ENCODE measurements at regions not wholly inside any gene's neighbourhood (a gene's known extent, or its start where the extent isn't known, plus 50 kb on each side); places are given as distances from the start of the nearest gene placed in this dataset.

DNA sequence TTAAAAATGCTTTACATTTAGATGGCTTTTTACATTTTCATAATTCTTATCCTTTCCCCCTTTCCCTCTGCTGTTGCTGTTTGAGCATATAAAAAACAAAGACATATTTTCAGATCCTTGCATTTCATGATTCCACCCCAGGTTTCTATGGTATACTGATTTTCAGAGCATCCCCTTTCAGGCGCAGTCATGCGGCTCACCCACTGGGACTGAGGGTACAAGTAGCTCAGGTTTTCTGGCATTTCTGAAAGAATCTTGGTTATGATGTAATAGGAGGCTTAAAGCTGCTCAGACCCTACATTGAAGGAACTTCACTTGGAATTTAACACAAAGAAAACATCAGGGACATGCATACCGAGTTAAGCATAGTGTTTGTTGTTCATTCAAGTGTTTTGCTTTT lies 310.8 kb downstream of the ETAA1 start:
- DNase-seq (ENCODE audit: low read depth, low spot score) (no peak), FAIRE-seq (no peak)
- no peak overlapping the region for H2AFZ ChIP-seq (ENCODE audit: low read depth, low read length)
- no peak overlapping the region for H3K4me2 ChIP-seq (ENCODE audit: insufficient read depth, low read length)
- no peaks in the 10 kb centered on the region for H3K9me3 ChIP-seq (replicated peaks; ENCODE audit: control insufficient read depth, insufficient read depth, low read length)
- H3K9ac ChIP-seq (replicated peaks; ENCODE audit: extremely low read depth, insufficient read depth, low read length), result no peak overlapping the region
- no peak overlapping the region for H3K4me3 ChIP-seq (replicated peaks in 1 of 3; ENCODE audit: insufficient read depth in 1 of 3, low read depth in 1 of 3, low read length in 3 of 3)
- BruUV-seq (replicated peaks), result no TSS peak
- H4K20me1 ChIP-seq (replicated peaks; ENCODE audit: control insufficient read depth, extremely low read depth, insufficient read depth, low read length), result no peaks in the 10 kb centered on the region
- no peak overlapping the region for H3K27ac ChIP-seq (ENCODE audit: insufficient read depth, low read depth, low read length)
- dilution Hi-C loops (cut with MboI; ENCODE audit: extremely low pct_ligation_motif_present, low sequenced_read_pairs) (no loop called here), intact Hi-C loops (cut with micrococcal nuclease) (no loop called here)
- H3K27me3 ChIP-seq (ENCODE audit: control insufficient read depth in 2 of 2, insufficient read depth in 2 of 2, low read length in 2 of 2), result no peaks in the 10 kb centered on the region
- H3K9me1 ChIP-seq (replicated peaks; ENCODE audit: control insufficient read depth, extremely low read depth, insufficient read depth, low read length), result no peaks in the 10 kb centered on the region
- no peaks in the 10 kb centered on the region for H3K4me1 ChIP-seq (ENCODE audit: control insufficient read depth, extremely low read depth, insufficient read depth, low read length)
- H3K79me2 ChIP-seq (ENCODE audit: control insufficient read depth, insufficient read depth, low read length), result no peaks in the 10 kb centered on the region
- H3K36me3 ChIP-seq (ENCODE audit: control insufficient read depth in 2 of 2, extremely low read depth in 1 of 2, insufficient read depth in 2 of 2, low read length in 2 of 2), result no peaks in the 10 kb centered on the region
- CTCF ChIA-PET, result no interaction called here
- TF ChIP-seq, protein P1, sequence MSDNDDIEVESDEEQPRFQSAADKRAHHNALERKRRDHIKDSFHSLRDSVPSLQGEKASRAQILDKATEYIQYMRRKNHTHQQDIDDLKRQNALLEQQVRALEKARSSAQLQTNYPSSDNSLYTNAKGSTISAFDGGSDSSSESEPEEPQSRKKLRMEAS (IDR thresholded peaks at IDR 0.05; ENCODE audit: insufficient read depth, insufficient read length), result no peak
- TF ChIP-seq MYC (IDR thresholded peaks at IDR 0.05; ENCODE audit: low read depth, low read length) (no peak), EZH2 (IDR thresholded peaks at IDR 0.05; ENCODE audit: borderline replicate concordance, low read depth, low read length, severe bottlenecking) (no peak), POLR2AphosphoS5 (IDR thresholded peaks at IDR 0.05; ENCODE audit: insufficient read depth, low read depth, low read length) (no peak), POLR2A (IDR thresholded peaks at IDR 0.05; ENCODE audit: low read depth, low read length) (no peak), GATA2 (IDR thresholded peaks at IDR 0.05; ENCODE audit: insufficient read depth, insufficient read length, low read depth, low read length) (no peak), FOS (IDR thresholded peaks at IDR 0.05; ENCODE audit: borderline replicate concordance, insufficient read depth, low read length) (no peak), JUN (IDR thresholded peaks at IDR 0.05; ENCODE audit: borderline replicate concordance, insufficient read depth, insufficient read length, low read depth) (no peak)
- TF ChIP-seq, protein P2, sequence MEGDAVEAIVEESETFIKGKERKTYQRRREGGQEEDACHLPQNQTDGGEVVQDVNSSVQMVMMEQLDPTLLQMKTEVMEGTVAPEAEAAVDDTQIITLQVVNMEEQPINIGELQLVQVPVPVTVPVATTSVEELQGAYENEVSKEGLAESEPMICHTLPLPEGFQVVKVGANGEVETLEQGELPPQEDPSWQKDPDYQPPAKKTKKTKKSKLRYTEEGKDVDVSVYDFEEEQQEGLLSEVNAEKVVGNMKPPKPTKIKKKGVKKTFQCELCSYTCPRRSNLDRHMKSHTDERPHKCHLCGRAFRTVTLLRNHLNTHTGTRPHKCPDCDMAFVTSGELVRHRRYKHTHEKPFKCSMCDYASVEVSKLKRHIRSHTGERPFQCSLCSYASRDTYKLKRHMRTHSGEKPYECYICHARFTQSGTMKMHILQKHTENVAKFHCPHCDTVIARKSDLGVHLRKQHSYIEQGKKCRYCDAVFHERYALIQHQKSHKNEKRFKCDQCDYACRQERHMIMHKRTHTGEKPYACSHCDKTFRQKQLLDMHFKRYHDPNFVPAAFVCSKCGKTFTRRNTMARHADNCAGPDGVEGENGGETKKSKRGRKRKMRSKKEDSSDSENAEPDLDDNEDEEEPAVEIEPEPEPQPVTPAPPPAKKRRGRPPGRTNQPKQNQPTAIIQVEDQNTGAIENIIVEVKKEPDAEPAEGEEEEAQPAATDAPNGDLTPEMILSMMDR (IDR thresholded peaks at IDR 0.05; ENCODE audit: extremely low read depth in 1 of 2, insufficient read depth in 1 of 2, low read depth in 1 of 2, low read length in 2 of 2), result no peak
- POLR2A ChIA-PET, result no interaction called here
